Panc1 (cell line): ENCODE measurements at regions not wholly inside any gene's neighbourhood (a gene's known extent, or its start where the extent isn't known, plus 50 kb on each side); places are given as distances from the start of the nearest gene placed in this dataset.

Source experiments
- CTCF ChIP-seq: fragments of 450-650 bp; IDR thresholded peaks from 2 replicates; pipeline ENCODE4 v1.5.1; 2017; ENCODE audit warnings: mild to moderate bottlenecking
- POLR2AphosphoS5 ChIP-seq: IDR thresholded peaks from 2 replicates; pipeline ENCODE4 v1.6.1; 2012; ENCODE audit warnings: mild to moderate bottlenecking, low read depth, low read length, moderate library complexity
- REST ChIP-seq, 2 experiments: IDR thresholded peaks; 2 replicates each; pipeline ENCODE4 v1.6.1; 2011 to 2012; ENCODE audit warnings: low read depth in 2 of 2, control low read depth in 1 of 2, low read length in 1 of 2, mild to moderate bottlenecking in 1 of 2, moderate library complexity in 1 of 2; ENCODE audit not compliant: insufficient read depth in 1 of 2
- SIN3A ChIP-seq: IDR thresholded peaks from 2 replicates; pipeline ENCODE4 v1.6.1; 2012; ENCODE audit warnings: low read depth, mild to moderate bottlenecking, low read length, moderate library complexity, borderline replicate concordance; ENCODE audit not compliant: insufficient read depth

- TF ChIP-seq CTCF: no peak
- TF ChIP-seq SIN3A: no peak
- TF ChIP-seq REST (IDR thresholded peaks at IDR 0.05; ENCODE audit: insufficient read depth in 1 of 2, low read depth in 2 of 2, low read length in 1 of 2): no peak
- no peak for TF ChIP-seq POLR2AphosphoS5
Measured at GRCh38 chr11:11089805-11090204, 232.0 kb upstream of the ZBED5 start.
